ENCODE measurements at regions not wholly inside any gene's neighbourhood (a gene's known extent, or its start where the extent isn't known, plus 50 kb on each side); places are given as distances from the start of the nearest gene placed in this dataset.

GRCh38 chr2:120953843-120954584, 218.3 kb downstream of the GLI2 start:
- H3K27ac ChIP-seq (ENCODE audit: control insufficient read depth, insufficient read depth): no peak overlapping the region
- ChIA-PET CTCF (no interaction called here), RAD21 (ENCODE audit: unreplicated experiment) (interaction anchor here (0.6 kb wide), 1 partner anchor 303 kb away, joined by 3 read pairs; no protein-coding TSS in a partner anchor), POLR2A (no interaction called here), SMC1A (ENCODE audit: uncharacterized antibody, unreplicated experiment) (interaction anchor here (0.6 to 1.0 kb wide), 2 partner anchors 8 to 779 kb away, joined by 3 read pairs; no protein-coding TSS in a partner anchor)
- no peaks in the 10 kb centered on the region for H3K9me3 ChIP-seq (replicated peaks; ENCODE audit: control insufficient read depth, insufficient read depth, low read length)
- no peak overlapping the region for H3K9ac ChIP-seq (ENCODE audit: control insufficient read depth, insufficient read depth, low read length)
- H3K4me3 ChIP-seq: no peak overlapping the region
- in situ Hi-C loops (cut with MboI): no loop called here
- no peaks in the 10 kb centered on the region for H3K36me3 ChIP-seq (ENCODE audit: control insufficient read depth in 2 of 2, insufficient read depth in 2 of 2, low read length in 1 of 2)
- 31% methylated on average over 16 of the region's 16 CpGs for WGBS (ENCODE audit: insufficient coverage, insufficient replicate concordance, low lambda C conversion rate, missing lambda C conversion rate)
- no peak for FAIRE-seq
- H3K4me1 ChIP-seq (ENCODE audit: control insufficient read depth, insufficient read depth, low read length): no peaks in the 10 kb centered on the region
- intact Hi-C loops (cut with micrococcal nuclease; ENCODE audit: unreplicated experiment): no loop called here
- no TSS peak for BruUV-seq (replicated peaks)
- no peak for DNase-seq (ENCODE audit: low read depth, low spot score)
- TF ChIP-seq TCF3 (IDR thresholded peaks at IDR 0.05; ENCODE audit: borderline replicate concordance, insufficient read depth, low read depth, low read length) (no peak), HDAC6 (IDR thresholded peaks at IDR 0.05; ENCODE audit: unreplicated experiment) (no peak), ZNF384 (IDR thresholded peaks at IDR 0.05; ENCODE audit: borderline replicate concordance, low read depth, low read length) (no peak), JUND (IDR thresholded peaks at IDR 0.05; ENCODE audit: low read depth, low read length) (no peak), TARDBP (IDR thresholded peaks at IDR 0.05; ENCODE audit: borderline replicate concordance) (no peak), IKZF2 (IDR thresholded peaks at IDR 0.05) (no peak), PBX3 (IDR thresholded peaks at IDR 0.05; ENCODE audit: insufficient replicate concordance, low read depth, low read length) (no peak), ZNF687 (IDR thresholded peaks at IDR 0.05) (no peak), ZNF207 (IDR thresholded peaks at IDR 0.05; ENCODE audit: borderline replicate concordance) (no peak), SREBF1 (IDR thresholded peaks at IDR 0.05; ENCODE audit: low read length) (no peak)
- H3K4me2 ChIP-seq (ENCODE audit: control insufficient read depth, insufficient read depth): no peak overlapping the region
- no peak for ATAC-seq
- no peak overlapping the region for H2AFZ ChIP-seq (ENCODE audit: control insufficient read depth, low read depth, low read length)
- peaks cover 0 to 2% of the 10 kb centered on the region in 2 experiments; a peak in 2 of 4 replicates for H3K27me3 ChIP-seq (replicated peaks in 1 of 2; ENCODE audit: control insufficient read depth in 2 of 2, insufficient read depth in 2 of 2, low read length in 1 of 2)
- H4K20me1 ChIP-seq (ENCODE audit: control insufficient read depth, insufficient read depth): no peaks in the 10 kb centered on the region; the same call in 1 of the 2 replicates
- no peaks in the 10 kb centered on the region for H3K79me2 ChIP-seq (ENCODE audit: control insufficient read depth, insufficient read depth, low read length)
